MCF 10A (cell line): ENCODE measurements at regions not wholly inside any gene's neighbourhood (a gene's known extent, or its start where the extent isn't known, plus 50 kb on each side); places are given as distances from the start of the nearest gene placed in this dataset.

Source experiments
- BruUV-seq: library from RNA; stranded (reverse); fragments of 400-500 nt; replicated peaks from 2 replicates; lab custom pipeline; 2021; lab: Mats Ljungman, UMichigan
- CTCF ChIA-PET: fragments of 300-600 bp; sonication (Branson Sonifier 250); formaldehyde crosslinking; extraction: SDS; loops from one replicate; lab custom pipeline; 2021; ENCODE audit warnings: antibody characterized with exemption, inconsistent platforms; lab: Yijun Ruan, JAX
- POLR2A ChIA-PET: fragments of 300-600, 350-650 bp; sonication (Branson Sonifier 250); formaldehyde crosslinking; extraction: SDS; loops from one replicate; lab custom pipeline; 2020; ENCODE audit warnings: antibody characterized with exemption, inconsistent platforms; lab: Yijun Ruan, JAX
- DNase-seq: peaks from one replicate; pipeline ENCODE4 v3.0.0-alpha.2; 2018; ENCODE audit not compliant: unreplicated experiment
- H3K27ac Mint-ChIP-seq: one replicate; pipeline ENCODE4 v1.8.0; 2022; ENCODE audit warnings: mild to moderate bottlenecking, low read depth, mixed read lengths; ENCODE audit not compliant: unreplicated experiment
- H3K27me3 Mint-ChIP-seq: one replicate; pipeline ENCODE4 v1.8.0; 2022; ENCODE audit warnings: mixed read lengths; ENCODE audit not compliant: insufficient read depth, unreplicated experiment
- H3K36me3 Mint-ChIP-seq: one replicate; pipeline ENCODE4 v1.8.0; 2022; ENCODE audit warnings: mild to moderate bottlenecking, moderate library complexity, mixed read lengths; ENCODE audit not compliant: insufficient read depth, unreplicated experiment
- H3K4me1 Mint-ChIP-seq: one replicate; pipeline ENCODE4 v1.8.0; 2022; ENCODE audit warnings: mixed read lengths; ENCODE audit not compliant: insufficient read depth, unreplicated experiment
- H3K4me3 Mint-ChIP-seq: one replicate; pipeline ENCODE4 v1.8.0; 2022; ENCODE audit warnings: mild to moderate bottlenecking, moderate library complexity, mixed read lengths; ENCODE audit not compliant: unreplicated experiment
- H3K9me3 Mint-ChIP-seq: one replicate; pipeline ENCODE4 v1.8.0; 2022; ENCODE audit warnings: mixed read lengths; ENCODE audit not compliant: unreplicated experiment
- CTCF ChIP-seq: fragments of 200-600 bp; IDR thresholded peaks from one replicate; pipeline ENCODE4 v1.8.0; 2022; ENCODE audit warnings: antibody characterized with exemption, mild to moderate bottlenecking; ENCODE audit not compliant: unreplicated experiment
- intact Hi-C: fragments of 100-400 bp; cut with micrococcal nuclease; formaldehyde crosslinking; loops from 2 replicates; pipeline ENCODE4 v1.14.1; 2022

- ChIA-PET CTCF (interaction anchor here (0.9 kb wide), 1 partner anchor 35 kb away, joined by 3 read pairs; no protein-coding TSS in a partner anchor), POLR2A (interaction anchor here (0.6 kb wide), 1 partner anchor 238 kb away, joined by 3 read pairs; no protein-coding TSS in a partner anchor)
- Mint-ChIP-seq H3K4me3 (no peak overlapping the region), H3K27ac (no peak overlapping the region), H3K9me3 (no peaks in the 10 kb centered on the region), H3K36me3 (peaks cover 3% of the 10 kb centered on the region), H3K4me1 (peaks cover 1% of the 10 kb centered on the region), H3K27me3 (no peaks in the 10 kb centered on the region)
- no TSS peak for BruUV-seq
- intact Hi-C loops: no loop called here
- no peak for TF ChIP-seq CTCF
- no peak for DNase-seq
These were observed 289.7 kb downstream of the KLF6 start for GRCh38 chr10:3495281-3495680.

GRCh38 chr10:3494838-3495230 is 290.2 kb downstream of the KLF6 start:
- no peaks in the 10 kb centered on the region for H3K4me1 Mint-ChIP-seq
- no peak overlapping the region for H3K27ac Mint-ChIP-seq
- no peaks in the 10 kb centered on the region for H3K36me3 Mint-ChIP-seq
- ChIA-PET POLR2A (interaction anchor here (0.6 to 0.7 kb wide), 2 partner anchors 239 to 240 kb away, joined by 3 read pairs; no protein-coding TSS in a partner anchor), CTCF (interaction anchor here (0.9 kb wide), 1 partner anchor 36 kb away, joined by 3 read pairs; no protein-coding TSS in a partner anchor)
- no peak for DNase-seq
- H3K27me3 Mint-ChIP-seq: no peaks in the 10 kb centered on the region
- H3K4me3 Mint-ChIP-seq: no peak overlapping the region
- intact Hi-C loops: no loop called here
- no peak for TF ChIP-seq CTCF
- BruUV-seq: no TSS peak
- H3K9me3 Mint-ChIP-seq: no peaks in the 10 kb centered on the region

GRCh38 chr10:3494131-3494837 is 290.7 kb downstream of the KLF6 start:
- no TSS peak for BruUV-seq
- Mint-ChIP-seq H3K36me3 (no peaks in the 10 kb centered on the region), H3K9me3 (no peaks in the 10 kb centered on the region), H3K4me3 (no peak overlapping the region), H3K27ac (no peak overlapping the region), H3K4me1 (no peaks in the 10 kb centered on the region), H3K27me3 (no peaks in the 10 kb centered on the region)
- no peak for TF ChIP-seq CTCF
- ChIA-PET CTCF (interaction anchor here (0.6 to 0.9 kb wide), 2 partner anchors 36 to 1576 kb away, joined by 3 read pairs; no protein-coding TSS in a partner anchor), POLR2A (interaction anchor here (0.6 to 0.7 kb wide), 2 partner anchors 111 to 241 kb away, joined by 3 read pairs; no protein-coding TSS in a partner anchor)
- intact Hi-C loops: no loop called here
- no peak for DNase-seq

GRCh38 chr10:3493621-3494020 is 291.4 kb downstream of the KLF6 start:
- POLR2A ChIA-PET: interaction anchor here (0.6 kb wide), 2 partner anchors 111 to 184 kb away, joined by 3 read pairs; no protein-coding TSS in a partner anchor
- H3K4me3 Mint-ChIP-seq: no peak overlapping the region
- no TSS peak for BruUV-seq
- no peaks in the 10 kb centered on the region for H3K9me3 Mint-ChIP-seq
- no peaks in the 10 kb centered on the region for H3K36me3 Mint-ChIP-seq
- DNase-seq: no peak
- no peaks in the 10 kb centered on the region for H3K27me3 Mint-ChIP-seq
- intact Hi-C loops: no loop called here
- TF ChIP-seq CTCF: no peak
- no peak overlapping the region for H3K27ac Mint-ChIP-seq
- CTCF ChIA-PET: interaction anchor here (0.6 kb wide), 1 partner anchor 1576 kb away, joined by 3 read pairs; no protein-coding TSS in a partner anchor
- no peaks in the 10 kb centered on the region for H3K4me1 Mint-ChIP-seq
